Gastroesophageal sphincter (tissue), 3 donors: ENCODE measurements at regions not wholly inside any gene's neighbourhood (a gene's known extent, or its start where the extent isn't known, plus 50 kb on each side); places are given as distances from the start of the nearest gene placed in this dataset.

Source experiments
- CTCF ChIP-seq, 4 experiments: fragments of 200-600 bp in 2 of 4; fragments of 450-650 bp in 2 of 4; sonication (generic) in 1 of 4; IDR thresholded peaks; one replicate each; pipeline ENCODE4 v1.5.1; 2017 to 2019; ENCODE audit warnings: antibody characterized with exemption in 4 of 4, mild to moderate bottlenecking in 2 of 4, moderate library complexity in 2 of 4
- POLR2A ChIP-seq, 2 donors: fragments of 450-650 bp; IDR thresholded peaks; one replicate each; pipeline ENCODE4 v1.6.1; 2017; ENCODE audit warnings: antibody characterized with exemption in 2 of 2, mild to moderate bottlenecking in 2 of 2, moderate library complexity in 1 of 2
- POLR2AphosphoS5 ChIP-seq: sonication (generic); formaldehyde crosslinking; IDR thresholded peaks from one replicate; pipeline ENCODE4 v1.6.1; 2017; ENCODE audit warnings: antibody characterized with exemption

- TF ChIP-seq CTCF (IDR thresholded peaks at IDR 0.05) (no peak), POLR2AphosphoS5 (no peak), POLR2A (IDR thresholded peaks at IDR 0.05) (no peak)
These were observed 146.6 kb upstream of the PLN start for GRCh38 chr6:118401325-118401975.
